ENCODE measurements at regions not wholly inside any gene's neighbourhood (a gene's known extent, or its start where the extent isn't known, plus 50 kb on each side); places are given as distances from the start of the nearest gene placed in this dataset.
"Not testable (repeated sequence)": the region's sequence is repeated elsewhere in the genome, so short reads cannot be mapped to it uniquely, and the experiment has no call there.

DNA sequence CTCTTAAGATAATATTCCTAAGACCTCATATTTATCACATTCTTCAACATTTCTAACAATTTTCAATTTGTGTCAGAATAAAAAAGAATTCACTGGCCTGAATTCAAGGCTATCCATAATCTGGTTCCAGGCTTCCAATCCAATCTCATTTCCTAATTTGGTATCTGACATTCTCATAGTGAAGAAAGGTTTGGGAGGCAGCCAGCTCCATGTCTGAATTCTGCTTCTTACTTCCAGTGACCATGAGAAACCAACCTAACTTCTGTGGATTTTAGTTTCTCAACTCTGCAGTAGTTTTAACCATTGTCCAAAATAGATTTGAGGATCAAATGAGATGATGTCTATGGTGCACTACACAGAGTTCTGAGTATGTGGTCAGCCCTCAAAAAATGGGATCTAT, 439.1 kb upstream of the GCFC2 start:
- Histone ChIP-seq H3K27me3 (ENCODE audit: low read length) (no peaks in the 10 kb centered on the region), H3K9ac (ENCODE audit: low read length) (no peak overlapping the region), H3F3A (ENCODE audit: insufficient read depth) (no peaks in the 10 kb centered on the region), H3K36me3 (ENCODE audit: low read length) (no peaks in the 10 kb centered on the region), H3K9me3 (ENCODE audit: insufficient read depth, low read length) (peaks cover 5% of the 10 kb centered on the region; the same call in 1 of the 2 replicates), H3K79me2 (ENCODE audit: insufficient read depth, low read length) (no peaks in the 10 kb centered on the region), H4K20me1 (ENCODE audit: low read depth, low read length) (no peaks in the 10 kb centered on the region), H3K9me2 (replicated peaks; ENCODE audit: insufficient read depth, low read length) (no peaks in the 10 kb centered on the region), H2AFZ (ENCODE audit: low read depth, low read length, severe bottlenecking) (no peak overlapping the region), H3K27ac (ENCODE audit: low read depth, low read length) (no peak overlapping the region), H3K4me2 (ENCODE audit: low read depth, low read length, poor library complexity, severe bottlenecking) (no peak overlapping the region), H3K4me3 (ENCODE audit: insufficient read depth, low read length, poor library complexity, severe bottlenecking) (no peak overlapping the region)
- TF ChIP-seq, protein P1, sequence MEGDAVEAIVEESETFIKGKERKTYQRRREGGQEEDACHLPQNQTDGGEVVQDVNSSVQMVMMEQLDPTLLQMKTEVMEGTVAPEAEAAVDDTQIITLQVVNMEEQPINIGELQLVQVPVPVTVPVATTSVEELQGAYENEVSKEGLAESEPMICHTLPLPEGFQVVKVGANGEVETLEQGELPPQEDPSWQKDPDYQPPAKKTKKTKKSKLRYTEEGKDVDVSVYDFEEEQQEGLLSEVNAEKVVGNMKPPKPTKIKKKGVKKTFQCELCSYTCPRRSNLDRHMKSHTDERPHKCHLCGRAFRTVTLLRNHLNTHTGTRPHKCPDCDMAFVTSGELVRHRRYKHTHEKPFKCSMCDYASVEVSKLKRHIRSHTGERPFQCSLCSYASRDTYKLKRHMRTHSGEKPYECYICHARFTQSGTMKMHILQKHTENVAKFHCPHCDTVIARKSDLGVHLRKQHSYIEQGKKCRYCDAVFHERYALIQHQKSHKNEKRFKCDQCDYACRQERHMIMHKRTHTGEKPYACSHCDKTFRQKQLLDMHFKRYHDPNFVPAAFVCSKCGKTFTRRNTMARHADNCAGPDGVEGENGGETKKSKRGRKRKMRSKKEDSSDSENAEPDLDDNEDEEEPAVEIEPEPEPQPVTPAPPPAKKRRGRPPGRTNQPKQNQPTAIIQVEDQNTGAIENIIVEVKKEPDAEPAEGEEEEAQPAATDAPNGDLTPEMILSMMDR (IDR thresholded peaks at IDR 0.05; ENCODE audit: insufficient read depth, low read length, poor library complexity, severe bottlenecking): no peak
- no peak for TF ChIP-seq EZH2phosphoT487 (conservative IDR thresholded peaks at IDR 0.05; ENCODE audit: low read length)

- not testable (repeated sequence) for H3K4me2 ChIP-seq (ENCODE audit: low read depth, low read length, poor library complexity, severe bottlenecking); H3K9ac ChIP-seq (ENCODE audit: low read length); H3K79me2 ChIP-seq (ENCODE audit: insufficient read depth, low read length); H2AFZ ChIP-seq (ENCODE audit: low read depth, low read length, severe bottlenecking); H3K4me3 ChIP-seq (ENCODE audit: insufficient read depth, low read length, poor library complexity, severe bottlenecking); H3F3A ChIP-seq (ENCODE audit: insufficient read depth); H3K27me3 ChIP-seq (ENCODE audit: low read length); H3K27ac ChIP-seq (ENCODE audit: low read depth, low read length); H4K20me1 ChIP-seq (ENCODE audit: low read depth, low read length); H3K9me2 ChIP-seq (replicated peaks; ENCODE audit: insufficient read depth, low read length); H3K36me3 ChIP-seq (ENCODE audit: low read length); H3K9me3 ChIP-seq (ENCODE audit: insufficient read depth, low read length)
Observed at GRCh38 chr2:76139303-76139702, 428.6 kb upstream of the GCFC2 start.

DNA sequence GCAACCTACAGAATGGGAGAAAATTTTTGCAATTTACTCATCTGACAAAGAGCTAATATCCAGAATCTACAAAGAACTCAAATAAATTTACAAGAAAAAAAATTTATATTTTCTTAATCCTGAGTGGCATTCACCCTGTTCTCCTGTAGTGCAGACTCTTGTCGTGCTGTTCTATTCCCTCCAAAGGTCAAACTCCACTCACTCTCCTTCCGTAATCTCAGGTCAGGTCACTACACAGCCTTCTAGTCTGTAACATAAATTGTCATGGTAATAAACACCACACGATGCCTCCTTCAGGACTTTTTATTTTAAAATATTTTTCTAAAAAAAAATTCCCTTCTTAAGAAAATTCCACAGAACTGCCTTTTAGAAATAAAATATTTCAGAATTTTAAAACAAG, 417.9 kb upstream of the GCFC2 start:
- Histone ChIP-seq H3K9me2 (replicated peaks; ENCODE audit: insufficient read depth, low read length) (no peaks in the 10 kb centered on the region), H3K36me3 (ENCODE audit: low read length) (no peaks in the 10 kb centered on the region), H2AFZ (ENCODE audit: low read depth, low read length, severe bottlenecking) (no peak overlapping the region), H4K20me1 (ENCODE audit: low read depth, low read length) (no peaks in the 10 kb centered on the region), H3K4me3 (ENCODE audit: insufficient read depth, low read length, poor library complexity, severe bottlenecking) (no peak overlapping the region), H3F3A (ENCODE audit: insufficient read depth) (no peaks in the 10 kb centered on the region), H3K79me2 (ENCODE audit: insufficient read depth, low read length) (no peaks in the 10 kb centered on the region), H3K27ac (ENCODE audit: low read depth, low read length) (no peak overlapping the region), H3K9ac (ENCODE audit: low read length) (no peak overlapping the region), H3K9me3 (ENCODE audit: insufficient read depth, low read length) (no peaks in the 10 kb centered on the region), H3K4me2 (ENCODE audit: low read depth, low read length, poor library complexity, severe bottlenecking) (no peak overlapping the region), H3K27me3 (ENCODE audit: low read length) (no peaks in the 10 kb centered on the region)
- TF ChIP-seq, protein P1 (IDR thresholded peaks at IDR 0.05; ENCODE audit: insufficient read depth, low read length, poor library complexity, severe bottlenecking): no peak
- TF ChIP-seq EZH2phosphoT487 (conservative IDR thresholded peaks at IDR 0.05; ENCODE audit: low read length): no peak

DNA sequence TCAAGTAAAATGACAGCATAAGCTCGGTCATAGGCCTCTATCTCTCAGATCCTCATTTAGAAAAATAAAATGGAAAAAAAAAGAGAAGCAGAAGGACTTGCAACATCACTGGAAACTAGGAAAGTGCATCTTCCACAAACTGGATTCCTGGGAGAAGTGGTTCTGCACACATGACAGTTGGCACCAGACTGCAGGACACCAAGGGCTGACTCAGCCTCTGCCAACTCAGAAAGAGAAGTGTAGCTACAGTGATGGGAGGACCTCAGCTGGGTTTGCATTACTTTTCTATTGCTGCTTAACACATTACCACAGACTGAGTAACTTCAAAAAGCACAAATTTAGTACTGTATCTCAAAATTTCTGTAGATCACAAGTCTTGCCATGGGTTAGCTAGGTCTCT, 409.5 kb upstream of the GCFC2 start:
- no peaks in the 10 kb centered on the region for H3K9me2 ChIP-seq (replicated peaks; ENCODE audit: insufficient read depth, low read length)
- TF ChIP-seq, protein P1 (IDR thresholded peaks at IDR 0.05; ENCODE audit: insufficient read depth, low read length, poor library complexity, severe bottlenecking): no peak
- no peak for TF ChIP-seq EZH2phosphoT487 (conservative IDR thresholded peaks at IDR 0.05; ENCODE audit: low read length)
- no peaks in the 10 kb centered on the region for H3K27me3 ChIP-seq (ENCODE audit: low read length)
- H3F3A ChIP-seq (ENCODE audit: insufficient read depth): no peaks in the 10 kb centered on the region
- H3K9me3 ChIP-seq (ENCODE audit: insufficient read depth, low read length): no peaks in the 10 kb centered on the region
- H3K27ac ChIP-seq (ENCODE audit: low read depth, low read length): no peak overlapping the region
- H3K36me3 ChIP-seq (ENCODE audit: low read length): no peaks in the 10 kb centered on the region
- no peak overlapping the region for H3K4me3 ChIP-seq (ENCODE audit: insufficient read depth, low read length, poor library complexity, severe bottlenecking)
- H3K79me2 ChIP-seq (ENCODE audit: insufficient read depth, low read length): no peaks in the 10 kb centered on the region
- no peaks in the 10 kb centered on the region for H4K20me1 ChIP-seq (ENCODE audit: low read depth, low read length)
- H3K9ac ChIP-seq (ENCODE audit: low read length): no peak overlapping the region
- H2AFZ ChIP-seq (ENCODE audit: low read depth, low read length, severe bottlenecking): no peak overlapping the region
- no peak overlapping the region for H3K4me2 ChIP-seq (ENCODE audit: low read depth, low read length, poor library complexity, severe bottlenecking)
